ENCODE measurements at regions not wholly inside any gene's neighbourhood (a gene's known extent, or its start where the extent isn't known, plus 50 kb on each side); places are given as distances from the start of the nearest gene placed in this dataset.

GRCh38 chr6:163688739-163689362 lies 274.3 kb downstream of the QKI start:
- Histone ChIP-seq H3K27me3 (no peaks in the 10 kb centered on the region), H3K36me3 (no peaks in the 10 kb centered on the region), H3K4me3 (ENCODE audit: low read depth, low read length) (no peak overlapping the region), H3K4me1 (0 out of 2 replicates have a peak, but pooled peaks cover 4% of the 10 kb centered on the region), H3K9me3 (no peaks in the 10 kb centered on the region)
- no peak for TF ChIP-seq CTCF (IDR thresholded peaks at IDR 0.05; ENCODE audit: low read depth, low read length)
- DNase-seq: no peak

- no peaks in the 10 kb centered on the region for H3K27me3 ChIP-seq
- H3K4me1 ChIP-seq: 0 out of 2 replicates have a peak, but pooled peaks cover 4% of the 10 kb centered on the region
- H3K9me3 ChIP-seq: no peaks in the 10 kb centered on the region
- H3K36me3 ChIP-seq: no peaks in the 10 kb centered on the region
- H3K4me3 ChIP-seq (ENCODE audit: low read depth, low read length): no peak overlapping the region
- TF ChIP-seq CTCF (IDR thresholded peaks at IDR 0.05; ENCODE audit: low read depth, low read length): no peak
- DNase-seq: no peak
Observed at GRCh38 chr6:163687075-163687474, 272.6 kb downstream of the QKI start.

DNA sequence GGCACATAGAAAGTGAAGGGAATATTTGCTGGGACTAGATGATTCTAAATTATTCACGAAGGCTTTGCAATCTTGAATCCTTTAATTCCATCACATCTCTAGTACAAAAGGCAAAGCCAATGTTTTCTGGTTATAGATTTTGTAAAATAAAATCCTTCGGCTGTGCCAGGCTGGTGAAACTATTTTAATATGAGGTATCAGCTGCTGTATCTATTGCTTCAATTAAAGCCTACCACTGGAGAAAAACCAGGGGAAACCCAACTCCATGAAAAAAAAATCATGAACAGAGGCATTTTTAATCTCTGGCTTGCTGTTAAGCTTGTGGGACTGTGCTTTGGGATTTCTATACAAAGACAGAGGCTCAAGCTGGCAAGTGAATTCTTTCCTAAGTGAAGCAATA lies 271.8 kb downstream of the QKI start:
- Histone ChIP-seq H3K4me1 (0 out of 2 replicates have a peak, but pooled peaks cover 4% of the 10 kb centered on the region), H3K4me3 (ENCODE audit: low read depth, low read length) (no peak overlapping the region), H3K27me3 (no peaks in the 10 kb centered on the region), H3K36me3 (no peaks in the 10 kb centered on the region), H3K9me3 (no peaks in the 10 kb centered on the region)
- TF ChIP-seq CTCF (IDR thresholded peaks at IDR 0.05; ENCODE audit: low read depth, low read length): no peak
- no peak for DNase-seq

DNA sequence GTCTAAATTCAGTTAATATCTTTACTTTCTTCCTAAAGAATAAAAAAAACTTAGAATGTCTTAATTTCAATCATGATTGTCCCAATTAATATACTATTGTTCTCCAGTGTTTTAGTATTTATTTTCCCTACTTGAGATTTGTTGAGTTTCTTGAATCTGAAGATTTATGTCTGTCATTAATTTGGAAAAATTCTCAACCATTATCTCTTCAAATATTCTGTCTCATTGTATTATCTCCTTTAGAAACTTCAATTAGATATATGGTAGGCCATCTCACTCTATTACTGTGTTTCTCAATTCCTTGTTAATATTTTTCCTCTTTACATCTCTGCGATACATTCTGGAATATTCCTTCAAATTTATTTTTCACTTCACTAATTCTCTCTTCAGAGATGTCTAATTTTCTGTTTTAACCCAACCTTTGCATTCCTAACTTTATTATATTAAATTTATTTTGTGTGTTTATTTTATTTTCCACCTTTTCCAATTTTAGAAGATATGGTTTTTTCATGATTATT lies 268.6 kb downstream of the QKI start:
- H3K4me3 ChIP-seq (ENCODE audit: low read depth, low read length): no peak overlapping the region
- TF ChIP-seq CTCF (IDR thresholded peaks at IDR 0.05; ENCODE audit: low read depth, low read length): no peak
- H3K4me1 ChIP-seq: peaks cover 7% of the 10 kb centered on the region
- no peaks in the 10 kb centered on the region for H3K36me3 ChIP-seq
- no peaks in the 10 kb centered on the region for H3K9me3 ChIP-seq
- no peak for DNase-seq
- no peaks in the 10 kb centered on the region for H3K27me3 ChIP-seq

DNA sequence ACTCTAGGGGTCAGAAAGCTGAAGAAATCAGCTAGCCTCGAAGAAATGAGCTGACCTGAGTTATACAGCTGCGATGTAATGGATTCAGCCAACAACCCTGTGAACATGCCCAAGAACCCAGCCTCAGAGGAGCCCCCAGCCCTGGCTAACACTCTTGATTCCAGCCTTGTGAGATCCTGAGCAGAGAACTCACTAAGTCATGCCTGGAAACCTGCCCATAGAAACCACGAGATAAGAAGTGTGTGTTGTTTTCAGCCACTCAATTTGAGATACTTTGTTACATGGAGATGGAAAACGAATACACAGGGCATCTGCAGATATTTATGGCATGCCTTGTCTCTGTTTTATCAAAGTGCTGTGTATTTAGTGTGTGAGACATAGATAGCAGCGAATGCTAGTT lies 265.2 kb downstream of the QKI start:
- DNase-seq: no peak

More for the DNA sequence above, 265.2 kb downstream of the QKI start:
- peaks cover 7% of the 10 kb centered on the region for H3K4me1 ChIP-seq
- H3K4me3 ChIP-seq (ENCODE audit: low read depth, low read length): no peak overlapping the region
- no peaks in the 10 kb centered on the region for H3K36me3 ChIP-seq
- H3K27me3 ChIP-seq: no peaks in the 10 kb centered on the region
- TF ChIP-seq CTCF (IDR thresholded peaks at IDR 0.05; ENCODE audit: low read depth, low read length): no peak
- H3K9me3 ChIP-seq: no peaks in the 10 kb centered on the region
